ENCODE measurements at regions not wholly inside any gene's neighbourhood (a gene's known extent, or its start where the extent isn't known, plus 50 kb on each side); places are given as distances from the start of the nearest gene placed in this dataset.

- no peak for TF ChIP-seq CTCF (IDR thresholded peaks at IDR 0.05)
- TF ChIP-seq EP300 (IDR thresholded peaks at IDR 0.05): no peak
- no peak for TF ChIP-seq POLR2AphosphoS5 (IDR thresholded peaks at IDR 0.05)
- TF ChIP-seq POLR2A (IDR thresholded peaks at IDR 0.05): no peak
Measured at GRCh38 chr18:51630706-51631105, 433.2 kb upstream of the MEX3C start.

All from stomach (tissue), 4 donors.